ENCODE measurements at regions not wholly inside any gene's neighbourhood (a gene's known extent, or its start where the extent isn't known, plus 50 kb on each side); places are given as distances from the start of the nearest gene placed in this dataset.

DNA sequence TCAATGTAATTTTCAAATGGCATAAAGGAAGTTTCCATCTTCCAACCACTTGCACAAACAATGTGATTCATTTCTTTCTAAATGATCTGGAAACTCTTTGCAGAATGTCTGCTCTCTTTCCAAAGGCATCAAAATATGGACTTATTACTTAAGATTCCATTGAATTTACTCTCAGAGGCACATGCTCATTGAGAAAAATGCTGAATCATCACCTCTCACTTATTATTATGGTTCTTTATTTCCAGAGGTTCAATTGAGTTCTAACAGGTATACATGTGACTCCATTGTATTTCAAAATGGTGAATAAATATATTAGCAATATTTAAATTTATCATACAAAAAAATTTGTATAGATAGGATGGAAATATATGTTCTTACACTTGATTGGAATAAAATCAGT, 1140.6 kb downstream of the EFNA5 start:
- TF ChIP-seq, protein P1, sequence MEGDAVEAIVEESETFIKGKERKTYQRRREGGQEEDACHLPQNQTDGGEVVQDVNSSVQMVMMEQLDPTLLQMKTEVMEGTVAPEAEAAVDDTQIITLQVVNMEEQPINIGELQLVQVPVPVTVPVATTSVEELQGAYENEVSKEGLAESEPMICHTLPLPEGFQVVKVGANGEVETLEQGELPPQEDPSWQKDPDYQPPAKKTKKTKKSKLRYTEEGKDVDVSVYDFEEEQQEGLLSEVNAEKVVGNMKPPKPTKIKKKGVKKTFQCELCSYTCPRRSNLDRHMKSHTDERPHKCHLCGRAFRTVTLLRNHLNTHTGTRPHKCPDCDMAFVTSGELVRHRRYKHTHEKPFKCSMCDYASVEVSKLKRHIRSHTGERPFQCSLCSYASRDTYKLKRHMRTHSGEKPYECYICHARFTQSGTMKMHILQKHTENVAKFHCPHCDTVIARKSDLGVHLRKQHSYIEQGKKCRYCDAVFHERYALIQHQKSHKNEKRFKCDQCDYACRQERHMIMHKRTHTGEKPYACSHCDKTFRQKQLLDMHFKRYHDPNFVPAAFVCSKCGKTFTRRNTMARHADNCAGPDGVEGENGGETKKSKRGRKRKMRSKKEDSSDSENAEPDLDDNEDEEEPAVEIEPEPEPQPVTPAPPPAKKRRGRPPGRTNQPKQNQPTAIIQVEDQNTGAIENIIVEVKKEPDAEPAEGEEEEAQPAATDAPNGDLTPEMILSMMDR (IDR thresholded peaks at IDR 0.05 in 2 of 3, conservative IDR thresholded peaks at IDR 0.05 in 1 of 3; ENCODE audit: borderline replicate concordance in 1 of 3, insufficient read depth in 1 of 3, low read depth in 2 of 3, low read length in 2 of 3), result no peak
- no peak for TF ChIP-seq MAX (IDR thresholded peaks at IDR 0.05)
- TF ChIP-seq POLR2AphosphoS5 (IDR thresholded peaks at IDR 0.05; ENCODE audit: low read depth, low read length), result no peak
- no peak for TF ChIP-seq EGR1 (IDR thresholded peaks at IDR 0.05; ENCODE audit: low read depth)
- TF ChIP-seq ZBTB33 (IDR thresholded peaks at IDR 0.05; ENCODE audit: extremely low read depth, insufficient replicate concordance, low read length), result no peak
- TF ChIP-seq, protein P2, sequence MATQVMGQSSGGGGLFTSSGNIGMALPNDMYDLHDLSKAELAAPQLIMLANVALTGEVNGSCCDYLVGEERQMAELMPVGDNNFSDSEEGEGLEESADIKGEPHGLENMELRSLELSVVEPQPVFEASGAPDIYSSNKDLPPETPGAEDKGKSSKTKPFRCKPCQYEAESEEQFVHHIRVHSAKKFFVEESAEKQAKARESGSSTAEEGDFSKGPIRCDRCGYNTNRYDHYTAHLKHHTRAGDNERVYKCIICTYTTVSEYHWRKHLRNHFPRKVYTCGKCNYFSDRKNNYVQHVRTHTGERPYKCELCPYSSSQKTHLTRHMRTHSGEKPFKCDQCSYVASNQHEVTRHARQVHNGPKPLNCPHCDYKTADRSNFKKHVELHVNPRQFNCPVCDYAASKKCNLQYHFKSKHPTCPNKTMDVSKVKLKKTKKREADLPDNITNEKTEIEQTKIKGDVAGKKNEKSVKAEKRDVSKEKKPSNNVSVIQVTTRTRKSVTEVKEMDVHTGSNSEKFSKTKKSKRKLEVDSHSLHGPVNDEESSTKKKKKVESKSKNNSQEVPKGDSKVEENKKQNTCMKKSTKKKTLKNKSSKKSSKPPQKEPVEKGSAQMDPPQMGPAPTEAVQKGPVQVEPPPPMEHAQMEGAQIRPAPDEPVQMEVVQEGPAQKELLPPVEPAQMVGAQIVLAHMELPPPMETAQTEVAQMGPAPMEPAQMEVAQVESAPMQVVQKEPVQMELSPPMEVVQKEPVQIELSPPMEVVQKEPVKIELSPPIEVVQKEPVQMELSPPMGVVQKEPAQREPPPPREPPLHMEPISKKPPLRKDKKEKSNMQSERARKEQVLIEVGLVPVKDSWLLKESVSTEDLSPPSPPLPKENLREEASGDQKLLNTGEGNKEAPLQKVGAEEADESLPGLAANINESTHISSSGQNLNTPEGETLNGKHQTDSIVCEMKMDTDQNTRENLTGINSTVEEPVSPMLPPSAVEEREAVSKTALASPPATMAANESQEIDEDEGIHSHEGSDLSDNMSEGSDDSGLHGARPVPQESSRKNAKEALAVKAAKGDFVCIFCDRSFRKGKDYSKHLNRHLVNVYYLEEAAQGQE (IDR thresholded peaks at IDR 0.05; ENCODE audit: low read depth), result no peak
- no peak for TF ChIP-seq TCF7L2 (IDR thresholded peaks at IDR 0.05; ENCODE audit: borderline replicate concordance, extremely low read depth, insufficient read depth, insufficient read length)
- no peak for TF ChIP-seq POLR2A (IDR thresholded peaks at IDR 0.05; ENCODE audit: borderline replicate concordance, extremely low read depth, insufficient read depth, insufficient read length)
- TF ChIP-seq EZH2phosphoT487 (IDR thresholded peaks at IDR 0.05; ENCODE audit: borderline replicate concordance), result no peak
- TF ChIP-seq RAD21 (IDR thresholded peaks at IDR 0.05; ENCODE audit: low read depth), result no peak
- TF ChIP-seq EZH2 (IDR thresholded peaks at IDR 0.05), result no peak
- TF ChIP-seq, protein P3, sequence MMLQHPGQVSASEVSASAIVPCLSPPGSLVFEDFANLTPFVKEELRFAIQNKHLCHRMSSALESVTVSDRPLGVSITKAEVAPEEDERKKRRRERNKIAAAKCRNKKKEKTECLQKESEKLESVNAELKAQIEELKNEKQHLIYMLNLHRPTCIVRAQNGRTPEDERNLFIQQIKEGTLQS (IDR thresholded peaks at IDR 0.05), result no peak

Measured in HCT116 (cell line).